DMS53 treated with DMSO at 0.1 percent for 48 hours (cell line): ENCODE measurements at regions not wholly inside any gene's neighbourhood (a gene's known extent, or its start where the extent isn't known, plus 50 kb on each side); places are given as distances from the start of the nearest gene placed in this dataset.
A peak's percentile ranks its signal among the peaks of the same experiment; 100 is the strongest.
"Not testable (repeated sequence)": the region's sequence is repeated elsewhere in the genome, so short reads cannot be mapped to it uniquely, and the experiment has no call there.

ENCODE experiments used
- DNase-seq: peaks from one replicate; lab custom pipeline; 2025; ENCODE audit not compliant: unreplicated experiment; lab: John Stamatoyannopoulos, UW

- peak; percentile 31 for DNase-seq
Observed at GRCh38 chr2:184178229-184178628, 420.1 kb upstream of the ZNF804A start.

GRCh38 chr2:184186436-184186835, 411.9 kb upstream of the ZNF804A start:
- DNase-seq = no peak

GRCh38 chr2:184187421-184187971, 410.8 kb upstream of the ZNF804A start:
- DNase-seq = no peak

- DNase-seq = no peak
Observed at GRCh38 chr2:184190725-184191124, 407.6 kb upstream of the ZNF804A start.

- DNase-seq = no peak
Observed at GRCh38 chr2:184192649-184193048, 405.7 kb upstream of the ZNF804A start.

- DNase-seq = no peak
Observed at GRCh38 chr2:184197413-184197812, 400.9 kb upstream of the ZNF804A start.

- not testable (repeated sequence) for DNase-seq
Observed at GRCh38 chr2:184198791-184199190, 399.5 kb upstream of the ZNF804A start.

GRCh38 chr2:184199274-184199673, 399.1 kb upstream of the ZNF804A start:
- no peak for DNase-seq

- no peak for DNase-seq
Observed at GRCh38 chr2:184201246-184201645, 397.1 kb upstream of the ZNF804A start.

GRCh38 chr2:184203661-184204060, 394.7 kb upstream of the ZNF804A start:
- DNase-seq = no peak

GRCh38 chr2:184205048-184205596, 393.2 kb upstream of the ZNF804A start:
- DNase-seq = no peak

- no peak for DNase-seq
Observed at GRCh38 chr2:184206045-184206444, 392.3 kb upstream of the ZNF804A start.

- no peak for DNase-seq
Observed at GRCh38 chr2:184210329-184210728, 388.0 kb upstream of the ZNF804A start.

- no peak for DNase-seq
Observed at GRCh38 chr2:184215745-184216144, 382.6 kb upstream of the ZNF804A start.

- DNase-seq = no peak
Observed at GRCh38 chr2:184256611-184257010, 341.7 kb upstream of the ZNF804A start.

- no peak for DNase-seq
Observed at GRCh38 chr2:184261331-184261730, 337.0 kb upstream of the ZNF804A start.

GRCh38 chr2:184261818-184262217, 336.5 kb upstream of the ZNF804A start:
- DNase-seq = no peak

- no peak for DNase-seq
Observed at GRCh38 chr2:184268900-184269477, 329.3 kb upstream of the ZNF804A start.

GRCh38 chr2:184270660-184271059, 327.7 kb upstream of the ZNF804A start:
- DNase-seq = no peak

GRCh38 chr2:184272056-184272455, 326.3 kb upstream of the ZNF804A start:
- DNase-seq = peak; percentile 61

GRCh38 chr2:184294831-184295230, 303.5 kb upstream of the ZNF804A start:
- no peak for DNase-seq

GRCh38 chr2:184297085-184297484, 301.2 kb upstream of the ZNF804A start:
- no peak for DNase-seq

GRCh38 chr2:184302506-184302905, 295.8 kb upstream of the ZNF804A start:
- peak; percentile 85 for DNase-seq
